ENCODE measurements at regions not wholly inside any gene's neighbourhood (a gene's known extent, or its start where the extent isn't known, plus 50 kb on each side); places are given as distances from the start of the nearest gene placed in this dataset.

- TF ChIP-seq POLR2A (IDR thresholded peaks at IDR 0.05) (no peak), CTCF (IDR thresholded peaks at IDR 0.05) (no peak), POLR2AphosphoS5 (IDR thresholded peaks at IDR 0.05) (no peak)
Measured at GRCh38 chr19:28159065-28159464, 1053.9 kb downstream of the UQCRFS1 start.
